ENCODE measurements at regions not wholly inside any gene's neighbourhood (a gene's known extent, or its start where the extent isn't known, plus 50 kb on each side); places are given as distances from the start of the nearest gene placed in this dataset.

GRCh38 chr2:146934921-146935320 lies 909.9 kb upstream of the ACVR2A start:
- DNase-seq, result no peak

DNA sequence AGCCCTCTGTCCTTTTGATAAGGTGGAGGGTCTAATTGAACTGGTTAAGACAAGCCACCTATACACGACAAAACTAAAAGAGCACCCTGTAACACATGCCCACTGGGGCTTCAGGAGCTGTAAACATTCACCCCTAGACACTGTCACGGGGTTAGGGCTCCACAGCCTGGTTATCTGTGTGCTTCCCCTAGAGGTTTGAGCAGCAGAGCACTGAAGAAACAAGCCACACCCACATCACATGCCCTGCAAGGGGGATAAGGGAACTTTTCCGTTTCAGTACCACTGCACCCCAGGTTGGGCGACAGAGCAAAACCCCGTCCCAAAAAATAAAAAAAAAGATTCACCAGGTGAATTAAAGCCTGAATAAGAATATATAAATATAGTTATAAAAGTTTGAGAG lies 913.7 kb upstream of the ACVR2A start:
- no peak for DNase-seq

- DNase-seq, result peak; percentile 44
Measured at GRCh38 chr2:146927080-146927711, 917.6 kb upstream of the ACVR2A start.

DNA sequence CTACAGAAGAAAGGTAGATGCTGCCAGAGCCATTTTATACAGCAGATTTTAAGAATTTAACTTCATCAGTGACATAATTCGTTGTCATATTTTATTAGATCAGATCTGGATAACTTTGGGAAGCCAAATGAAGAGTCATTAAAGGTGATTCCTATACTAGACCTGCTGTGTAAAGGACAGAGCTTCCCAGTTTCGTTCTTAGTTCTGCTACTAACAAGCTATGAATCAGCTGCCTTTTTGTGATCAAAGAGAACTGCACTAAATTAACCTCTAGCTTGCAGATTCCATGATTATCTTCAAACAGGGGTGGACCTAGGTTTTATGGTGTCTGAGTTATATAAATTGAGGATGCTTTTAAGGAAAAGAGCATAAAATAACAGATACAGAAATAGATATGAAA lies 926.5 kb upstream of the ACVR2A start:
- DNase-seq, result no peak

DNA sequence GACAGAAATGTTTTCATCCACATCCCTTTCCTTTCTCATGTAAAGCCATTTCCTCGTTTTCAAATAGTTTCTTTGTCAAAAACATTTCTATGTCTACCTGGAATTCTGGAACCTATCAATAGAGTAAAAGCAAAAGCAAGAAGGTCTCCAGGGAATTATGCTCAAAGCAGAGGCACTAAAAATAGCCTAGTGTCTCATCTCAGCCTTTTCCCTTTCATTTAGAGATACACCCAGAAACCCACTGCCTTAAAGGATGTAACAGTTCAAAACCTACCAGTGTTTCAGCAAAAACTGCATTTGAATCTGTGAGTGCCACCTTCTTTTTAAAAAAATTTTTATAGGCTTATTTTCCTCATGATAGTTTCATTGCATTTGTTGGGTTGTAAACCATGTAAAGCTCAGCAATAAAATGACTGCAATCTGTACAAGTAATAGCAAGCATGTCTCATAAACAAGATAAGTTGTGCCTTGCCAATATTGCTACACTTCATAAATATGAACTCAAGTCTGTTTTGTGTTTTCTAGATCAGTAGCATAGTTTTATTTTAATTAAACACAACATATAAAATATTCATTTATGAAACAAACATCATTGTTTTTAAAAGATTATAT lies 927.3 kb upstream of the ACVR2A start:
- peak; percentile 60 for DNase-seq

- no peak for DNase-seq
Measured at GRCh38 chr2:146916914-146917313, 927.9 kb upstream of the ACVR2A start.

- DNase-seq, result no peak
Measured at GRCh38 chr2:146913476-146913875, 931.4 kb upstream of the ACVR2A start.

- no peak for DNase-seq
Measured at GRCh38 chr2:146912536-146912935, 932.3 kb upstream of the ACVR2A start.

- no peak for DNase-seq
Measured at GRCh38 chr2:146908776-146909175, 936.1 kb upstream of the ACVR2A start.

DNA sequence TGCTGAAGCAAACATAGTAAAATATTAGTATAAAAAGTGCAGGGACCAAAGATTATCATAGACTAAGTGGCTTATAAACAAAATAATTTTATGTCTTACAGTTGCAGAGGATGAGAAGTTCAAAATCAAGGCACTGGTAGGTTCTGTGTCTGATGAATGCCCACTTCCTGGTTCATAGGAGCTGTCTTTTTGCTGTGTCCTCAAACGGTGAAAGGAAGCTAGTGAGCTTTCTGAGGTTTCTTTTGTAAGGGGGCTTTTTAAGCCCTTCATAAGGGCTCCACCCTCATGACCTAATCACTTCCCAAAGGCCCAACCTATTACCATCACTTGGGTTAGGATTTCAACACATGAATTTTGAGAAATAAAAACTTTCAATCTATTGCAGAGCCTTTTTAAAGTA lies 946.7 kb upstream of the ACVR2A start:
- no peak for DNase-seq

- DNase-seq, result no peak
Measured at GRCh38 chr2:146894514-146894913, 950.3 kb upstream of the ACVR2A start.

- DNase-seq, result no peak
Measured at GRCh38 chr2:146893500-146894041, 951.3 kb upstream of the ACVR2A start.

GRCh38 chr2:146890491-146890890 lies 954.3 kb upstream of the ACVR2A start:
- DNase-seq, result no peak

GRCh38 chr2:146879882-146880281 lies 964.9 kb upstream of the ACVR2A start:
- DNase-seq, result no peak

GRCh38 chr2:146874260-146874658 lies 970.6 kb upstream of the ACVR2A start:
- DNase-seq, result peak; percentile 44

DNA sequence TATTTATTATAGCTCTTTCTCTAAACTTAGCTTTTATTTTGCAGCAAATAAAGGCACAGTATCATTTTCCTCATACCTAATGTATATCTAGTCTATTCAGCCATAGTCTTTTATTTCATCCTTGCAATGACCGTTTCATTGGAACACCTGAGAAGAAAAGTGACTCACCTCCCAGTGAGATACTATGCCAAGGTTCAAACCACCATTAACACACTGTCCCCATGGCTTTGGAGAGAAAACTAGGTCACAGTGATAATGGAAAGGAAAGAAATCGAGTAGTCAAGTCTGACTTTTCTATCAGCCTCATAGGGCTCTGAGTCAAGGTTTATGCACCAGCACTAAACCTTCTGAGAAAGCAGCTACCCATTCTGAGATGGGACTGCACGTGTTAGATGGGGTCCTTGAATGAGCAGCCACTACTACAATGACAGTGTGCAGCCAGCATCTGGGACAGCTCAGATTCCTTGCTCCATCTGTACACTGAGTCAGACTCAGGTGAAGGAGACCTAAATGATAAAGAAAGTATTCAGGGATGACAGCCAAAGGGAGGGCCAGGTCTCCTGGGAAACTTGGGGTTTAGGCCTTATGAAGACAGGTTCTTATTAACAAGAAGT lies 971.1 kb upstream of the ACVR2A start:
- peak; percentile 44 for DNase-seq

DNA sequence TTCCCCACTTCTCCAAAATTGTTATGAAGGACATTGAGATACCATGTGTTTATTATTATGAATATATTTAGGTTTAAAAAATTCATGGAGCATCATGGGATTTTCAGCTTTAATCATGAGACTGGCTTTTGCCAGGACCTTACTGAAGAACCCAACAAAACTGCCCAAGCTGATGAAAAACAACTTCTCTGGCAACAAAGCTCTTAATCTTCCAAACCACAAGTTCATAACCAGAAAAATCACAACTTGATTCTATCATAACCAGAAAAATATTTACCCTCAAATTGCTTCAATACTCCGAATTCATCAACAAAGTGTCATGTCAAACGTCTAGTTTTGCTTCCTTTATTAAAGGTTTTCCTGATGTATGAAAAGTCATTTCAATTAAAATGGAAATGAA lies 971.8 kb upstream of the ACVR2A start:
- DNase-seq, result no peak

DNA sequence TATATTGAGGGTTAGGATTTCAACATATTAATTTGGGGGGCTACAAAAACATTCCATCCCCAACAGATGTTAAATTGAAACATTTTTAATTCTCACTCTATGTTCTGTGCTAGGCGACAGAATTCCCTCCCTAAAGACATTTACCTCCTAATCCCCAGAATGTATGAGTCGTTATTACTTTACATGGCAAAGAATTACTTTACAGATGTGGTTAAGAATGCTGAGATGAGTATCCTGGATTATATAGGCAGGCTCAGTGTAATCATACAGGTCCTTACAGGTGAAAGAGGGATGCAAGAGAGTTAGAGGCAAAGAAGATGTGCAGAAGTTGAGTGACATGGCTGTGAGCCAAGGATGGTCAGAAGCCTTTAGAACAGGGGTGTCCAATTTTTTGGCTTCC lies 974.1 kb upstream of the ACVR2A start:
- no peak for DNase-seq

DNA sequence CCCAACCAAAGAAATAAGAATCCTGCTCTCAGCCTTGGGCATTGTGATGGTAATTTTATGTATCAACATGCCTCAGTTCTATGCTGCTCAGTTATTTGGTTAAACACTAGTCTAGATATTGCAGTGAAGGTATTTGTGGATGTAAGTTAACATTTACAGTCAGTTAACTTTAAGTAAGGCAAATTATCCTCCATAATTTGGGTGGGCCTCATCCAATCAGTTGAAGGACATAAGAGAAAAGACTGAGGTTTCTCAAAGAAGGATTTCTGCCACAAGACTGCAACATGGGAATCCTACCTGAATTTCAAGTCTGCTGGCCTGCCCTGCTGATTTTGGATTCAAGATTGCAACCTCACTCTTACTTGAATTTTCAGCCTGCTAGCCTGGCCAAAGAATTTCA lies 975.5 kb upstream of the ACVR2A start:
- no peak for DNase-seq

- no peak for DNase-seq
Measured at GRCh38 chr2:146868051-146868450, 976.8 kb upstream of the ACVR2A start.

DNA sequence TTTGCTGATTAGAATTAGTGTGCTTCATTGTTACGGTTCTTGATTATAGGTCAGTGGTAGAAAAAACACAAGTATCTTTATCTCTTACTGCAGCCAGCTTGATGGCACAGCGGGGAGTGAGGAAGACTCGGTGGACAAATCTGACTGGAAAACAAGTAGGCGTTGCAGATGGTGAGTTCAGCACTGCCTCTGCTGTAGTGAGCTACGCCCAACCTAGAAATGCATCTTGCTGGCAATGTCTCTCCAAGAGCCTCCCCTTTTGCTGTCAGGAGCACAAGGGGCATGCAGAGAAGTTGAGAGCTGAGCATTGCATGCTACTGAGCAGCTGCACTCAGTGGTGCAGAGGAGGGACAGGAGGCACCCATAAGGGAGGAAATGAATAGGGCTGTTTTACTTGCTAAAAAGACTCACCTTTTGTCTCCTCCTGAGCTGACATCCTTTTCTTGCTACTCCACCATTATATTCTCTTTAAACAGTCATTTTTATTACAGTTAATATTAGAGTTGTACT lies 977.3 kb upstream of the ACVR2A start:
- no peak for DNase-seq

DNA sequence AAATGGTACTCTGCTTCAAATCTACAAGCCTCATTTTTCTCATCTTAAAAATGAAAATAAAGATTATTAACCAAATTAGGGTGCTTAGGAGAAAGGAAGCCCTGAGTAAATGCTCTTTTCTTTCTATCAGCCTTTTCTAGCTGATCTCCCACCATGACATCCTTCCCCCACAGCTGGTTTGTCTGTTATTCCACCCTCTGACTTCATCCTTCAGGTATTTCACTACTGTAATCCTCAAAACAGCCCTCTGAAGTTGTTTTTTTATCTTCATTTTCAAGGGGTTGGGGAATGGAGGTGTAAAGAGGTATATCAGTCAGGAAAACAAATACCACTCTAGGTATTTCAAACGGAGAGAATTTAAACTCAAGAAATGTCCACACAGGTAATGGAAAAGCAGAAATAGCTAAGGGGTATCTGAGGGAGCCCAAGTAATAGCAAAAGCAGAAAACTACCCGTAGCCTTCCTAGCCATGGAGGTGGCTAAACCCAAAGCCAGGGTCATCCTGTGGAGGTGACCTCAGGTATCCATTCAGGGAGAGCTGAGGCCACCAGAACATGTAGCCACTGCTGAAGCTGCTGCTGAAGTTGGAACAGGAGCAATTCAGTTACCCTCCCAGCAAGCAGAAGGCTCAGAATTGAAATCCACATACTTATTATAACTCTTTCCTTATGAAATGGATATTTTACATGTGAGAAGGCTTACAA lies 990.9 kb upstream of the ACVR2A start:
- DNase-seq, result no peak

- peak; percentile 66 for DNase-seq
Measured at GRCh38 chr2:146852661-146853060, 992.2 kb upstream of the ACVR2A start.

DNA sequence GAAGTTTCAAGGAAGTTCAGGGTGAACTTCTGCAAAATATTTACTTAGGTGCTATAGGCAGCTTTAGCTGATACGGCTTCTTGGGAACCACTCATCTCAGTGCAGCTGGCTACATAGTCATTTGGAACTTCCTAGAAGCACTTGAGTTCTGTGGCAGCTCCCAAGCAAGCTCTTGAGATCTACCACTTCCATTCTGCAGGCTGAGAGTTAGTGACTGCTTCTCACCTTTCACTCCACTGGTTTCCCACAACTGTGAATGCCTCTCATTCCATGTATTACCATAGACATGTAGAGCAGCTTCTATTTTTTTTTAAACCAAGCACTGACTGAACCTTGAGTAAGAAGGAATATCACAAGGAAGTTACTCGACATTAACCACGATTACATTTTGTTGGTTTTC lies 994.1 kb upstream of the ACVR2A start:
- no peak for DNase-seq

Measured in NCI-H2171 treated with DMSO at 0.1 percent for 48 hours (cell line).